Stimulated activated CD4-positive, alpha-beta T cell treated with anti-CD3 and anti-CD28 coated beads, TNF-alpha, amount 100 ng/mL, for 48 hours (primary cell): ENCODE measurements at regions not wholly inside any gene's neighbourhood (a gene's known extent, or its start where the extent isn't known, plus 50 kb on each side); places are given as distances from the start of the nearest gene placed in this dataset.

Experiments
- DNase-seq, 3 donors: peaks; one replicate each; pipeline ENCODE4 v3.0.0-alpha.2; 2020; ENCODE audit warnings: low read depth in 3 of 3

DNA sequence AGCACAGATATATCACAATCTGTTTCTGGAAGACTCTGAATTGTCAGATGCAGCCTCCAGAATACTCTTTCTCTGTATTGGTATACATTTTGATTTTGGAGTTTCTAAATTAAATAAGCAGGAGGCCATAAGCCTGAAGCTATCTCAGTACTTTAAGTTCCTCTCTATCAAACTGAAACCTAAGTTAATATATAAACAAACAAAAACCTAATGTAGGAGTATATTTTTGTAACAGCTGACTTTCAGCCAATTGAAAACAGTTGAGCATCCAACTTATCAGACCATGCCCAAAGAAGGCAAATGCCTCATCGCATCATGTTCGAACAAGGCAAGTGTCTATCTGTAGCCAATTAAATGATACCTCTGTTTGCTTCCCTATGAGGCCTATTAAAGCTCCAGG lies 1054.4 kb downstream of the AMY1C start:
- DNase-seq = no peak

DNA sequence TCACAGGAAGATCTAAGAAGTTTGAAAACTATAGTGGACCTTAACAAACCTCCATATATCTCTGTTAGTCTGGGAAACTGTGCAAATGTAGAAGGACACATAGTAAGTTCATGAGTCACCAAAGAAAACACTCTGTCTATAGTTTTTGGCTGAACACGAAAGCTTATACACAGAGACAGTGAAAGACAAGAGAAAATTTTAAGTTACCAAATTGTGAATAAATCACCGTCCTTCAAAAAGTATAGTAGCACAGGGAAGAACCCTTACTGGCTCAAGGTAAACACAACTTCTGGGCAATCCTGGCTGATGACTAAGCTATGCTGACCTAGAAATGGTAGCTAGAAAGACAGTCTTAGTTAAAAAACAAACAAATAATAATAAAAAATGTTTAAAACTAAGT lies 1057.9 kb downstream of the AMY1C start:
- no peak for DNase-seq

DNA sequence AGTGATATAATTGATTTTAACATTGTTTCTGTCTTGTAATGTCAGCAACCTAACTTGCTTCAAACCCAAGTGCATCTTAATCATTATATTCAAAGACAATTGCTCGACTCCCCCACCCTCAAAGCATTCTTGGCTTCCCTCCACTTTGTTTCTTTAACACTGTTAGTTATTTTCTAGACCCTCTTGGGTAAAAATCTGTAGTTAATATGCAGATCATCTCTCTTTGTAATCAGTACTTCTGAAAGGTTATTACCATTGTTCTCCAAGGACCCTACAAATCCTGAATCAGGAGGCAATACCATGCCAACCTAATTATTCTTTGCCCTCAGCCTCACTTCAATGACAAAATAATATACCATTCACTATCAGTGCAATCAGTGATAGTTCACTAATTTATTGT lies 1075.7 kb downstream of the AMY1C start:
- no peak for DNase-seq

DNA sequence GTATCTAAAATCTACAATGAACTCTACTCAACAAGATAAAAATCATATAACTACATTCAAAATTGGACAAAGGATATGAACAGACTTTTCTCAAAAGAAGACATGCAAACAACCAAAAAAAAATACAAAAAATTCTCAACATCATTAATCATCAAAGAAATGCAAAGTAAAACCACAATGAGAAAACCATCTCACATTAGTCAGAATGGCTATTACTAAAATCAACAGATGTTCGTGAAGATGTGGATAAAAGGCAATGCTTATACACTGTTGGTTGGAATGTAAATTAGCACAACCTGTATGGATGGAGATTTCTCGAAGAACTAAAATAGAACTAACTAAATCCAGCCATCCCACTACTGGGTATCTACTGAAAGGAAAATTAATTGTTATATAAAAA lies 1080.8 kb downstream of the AMY1C start:
- no peak for DNase-seq

DNA sequence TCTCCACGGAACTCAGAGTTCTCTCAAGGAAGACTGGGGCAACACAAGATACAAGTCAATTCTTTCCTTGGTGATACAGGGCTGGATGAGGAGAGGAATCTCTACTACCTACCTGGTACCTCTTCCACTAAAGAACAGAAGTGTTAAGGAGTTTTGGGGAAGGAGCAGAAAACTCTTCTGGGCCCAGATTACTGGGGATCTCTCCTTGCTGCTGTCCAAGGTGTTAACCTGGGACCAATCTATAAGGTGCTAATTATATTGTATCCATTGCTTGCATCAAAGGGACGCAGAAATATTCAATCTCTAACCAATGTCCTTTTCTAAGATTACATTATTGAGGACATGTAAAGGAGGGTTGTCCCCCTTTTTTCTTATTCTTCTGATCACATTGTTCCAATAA lies 1102.5 kb downstream of the AMY1C start:
- no peak for DNase-seq

DNA sequence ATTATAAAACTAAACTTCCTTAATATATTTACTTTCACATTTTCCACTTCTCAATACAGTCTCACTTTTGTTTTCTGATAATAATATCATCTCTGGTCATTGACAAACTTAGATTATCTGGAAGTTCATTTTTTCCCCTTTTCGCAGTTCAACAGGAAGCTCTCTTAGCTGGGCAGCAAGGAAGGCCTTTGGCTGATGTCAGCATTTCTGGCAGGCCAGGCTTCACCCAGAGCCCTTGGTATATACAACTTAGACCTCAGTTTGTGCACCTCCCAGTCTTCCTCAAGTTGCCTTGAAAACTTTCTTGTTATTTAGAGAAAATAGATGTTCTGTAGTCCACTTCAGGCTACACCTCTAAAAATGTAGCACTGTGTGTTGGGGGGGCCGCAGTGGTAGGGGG lies 1103.6 kb downstream of the AMY1C start:
- DNase-seq = no peak

DNA sequence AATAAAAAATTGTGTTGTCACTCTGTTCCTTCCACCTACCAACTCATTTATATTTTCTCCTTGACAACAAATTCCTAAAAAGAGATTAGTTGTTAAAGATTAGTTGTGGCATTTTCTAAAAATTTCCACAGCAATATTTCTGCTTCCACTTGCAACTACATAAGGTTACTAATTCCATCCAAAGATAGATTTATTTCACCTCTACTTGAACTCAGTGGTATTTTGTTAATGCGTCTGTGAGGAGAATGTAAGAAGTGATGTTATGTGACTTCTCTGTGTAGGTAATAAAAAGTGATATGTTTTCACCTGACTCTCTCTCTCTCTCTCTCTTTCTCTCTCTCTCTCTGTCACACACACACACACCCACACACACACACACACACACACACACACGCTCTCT lies 1104.8 kb downstream of the AMY1C start:
- no peak for DNase-seq

DNA sequence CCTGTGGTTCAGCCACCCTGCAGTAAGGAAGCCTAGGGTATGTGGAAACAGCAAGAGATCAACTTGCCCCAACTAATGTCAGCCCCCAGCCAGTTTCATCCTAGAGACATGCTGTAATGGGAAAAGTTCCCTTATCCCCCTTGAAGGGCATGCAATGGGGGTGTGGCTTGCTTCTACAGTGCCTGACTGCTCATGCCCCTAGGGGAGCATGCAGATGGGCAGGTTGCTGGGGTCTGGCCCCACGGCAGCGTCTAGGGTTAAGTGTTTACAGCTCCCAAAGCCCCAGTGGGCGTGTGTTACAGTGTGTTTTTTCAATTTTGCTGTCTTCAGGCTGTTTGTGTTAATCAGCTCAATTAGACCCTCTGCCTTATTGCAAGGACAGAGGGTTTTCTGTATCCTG lies 1105.9 kb downstream of the AMY1C start:
- DNase-seq = no peak

DNA sequence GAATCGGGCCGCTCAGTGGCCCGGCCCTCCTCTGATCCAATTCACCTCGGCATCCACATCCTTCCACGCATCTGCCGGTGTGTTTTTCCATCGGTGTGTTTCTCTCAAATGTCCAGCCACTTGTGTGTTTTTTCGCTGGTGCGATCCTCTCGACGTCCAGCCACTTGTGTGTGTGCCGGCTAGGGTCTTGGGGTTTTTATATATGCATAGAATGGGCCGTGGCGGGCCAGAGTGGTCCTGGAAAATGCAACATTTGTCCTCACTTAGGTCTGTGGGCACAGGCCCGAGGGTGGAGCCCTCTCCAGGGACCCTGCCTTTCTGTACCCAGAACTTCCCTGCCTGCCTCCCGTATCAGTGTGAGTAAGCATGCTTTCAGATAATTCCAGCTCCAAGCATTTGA lies 1106.4 kb downstream of the AMY1C start:
- DNase-seq = no peak

DNA sequence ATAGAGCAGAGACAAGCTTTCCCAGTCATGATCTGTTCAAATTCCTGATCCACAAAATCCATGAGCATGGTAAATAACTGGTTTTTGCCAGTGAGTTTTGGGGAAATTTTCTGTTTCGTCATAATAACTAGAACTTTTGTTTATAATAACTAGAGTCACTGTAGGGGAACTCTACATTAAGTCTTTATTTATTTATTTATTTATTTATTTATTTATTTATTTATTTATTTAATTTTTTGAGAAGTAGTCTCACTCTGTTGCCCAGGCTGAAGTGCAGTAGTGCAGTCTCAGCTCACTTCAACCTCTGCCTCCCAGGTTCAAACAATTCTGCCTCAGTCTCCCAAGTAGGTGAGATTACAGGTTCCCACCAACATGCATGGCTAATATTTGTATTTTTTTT lies 1106.8 kb downstream of the AMY1C start:
- no peak for DNase-seq

DNA sequence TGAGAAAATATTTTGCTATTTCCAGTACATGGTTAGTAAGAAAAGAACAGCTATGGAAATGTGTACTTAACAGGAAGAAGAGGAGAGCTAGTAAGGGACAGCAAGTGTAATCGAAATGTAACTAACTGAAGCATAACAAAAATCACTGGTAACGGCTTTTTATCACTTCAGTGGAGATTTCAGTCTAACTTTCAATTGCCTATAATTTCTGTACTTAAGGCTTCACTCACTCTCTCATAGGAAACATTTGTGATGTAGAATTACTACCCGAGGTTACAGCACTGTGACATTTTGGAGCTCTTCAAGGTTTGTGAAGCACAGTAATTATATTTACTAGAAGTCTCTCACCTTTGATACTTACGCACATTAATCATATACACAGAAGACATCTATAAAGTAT lies 1119.1 kb downstream of the AMY1C start:
- DNase-seq = no peak

DNA sequence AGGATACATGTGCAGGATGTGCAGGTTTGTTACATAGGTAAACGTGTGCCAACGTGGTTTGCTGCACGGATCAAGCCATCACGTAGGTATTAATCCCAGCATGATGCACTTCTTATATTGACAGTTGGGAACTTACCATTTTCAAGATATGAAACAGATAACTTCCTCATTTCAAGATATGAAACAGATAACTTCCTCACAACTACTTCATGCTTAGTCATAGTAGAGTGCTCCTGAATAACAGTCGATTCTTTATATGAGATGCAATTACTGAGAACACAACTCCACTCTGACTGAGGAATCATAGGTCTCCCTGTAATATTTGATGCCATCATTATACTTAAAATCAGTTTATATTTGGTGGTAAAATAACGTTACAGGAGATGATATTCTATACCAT lies 1124.3 kb downstream of the AMY1C start:
- DNase-seq = no peak

DNA sequence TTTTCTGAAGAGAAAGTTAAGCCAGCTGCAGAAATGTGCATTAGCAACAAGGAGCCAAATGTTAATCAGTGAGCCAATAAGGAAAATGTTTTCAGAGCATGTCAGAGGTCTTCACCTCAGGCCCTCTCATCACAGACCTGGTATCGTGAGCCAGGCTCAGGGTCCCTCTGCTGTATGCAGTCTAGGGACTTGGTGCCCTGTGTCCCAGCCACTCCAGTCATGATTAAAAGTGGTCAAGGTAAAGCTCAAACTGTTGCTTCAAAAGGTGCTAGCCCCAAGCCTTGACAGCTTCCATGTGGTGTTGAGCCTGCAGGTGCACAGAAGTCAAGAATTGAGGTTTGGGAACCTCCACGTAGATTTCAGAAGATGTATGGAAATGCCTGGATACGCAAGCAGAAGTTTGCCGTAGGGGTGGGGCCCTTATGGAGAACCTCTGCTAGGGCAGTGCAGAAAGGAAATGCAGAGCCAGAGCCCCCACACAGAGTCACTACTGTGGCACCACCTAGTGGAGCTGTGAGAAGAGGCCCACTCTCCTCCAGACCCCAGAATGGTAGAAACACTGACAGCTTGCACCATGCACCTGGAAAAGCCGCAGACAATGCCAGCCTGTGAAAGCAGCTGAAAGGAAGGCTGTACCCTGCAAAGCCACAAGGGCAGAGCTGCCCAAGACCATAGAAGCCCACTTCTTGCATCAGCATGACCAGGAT lies 1128.7 kb downstream of the AMY1C start:
- DNase-seq = no peak

DNA sequence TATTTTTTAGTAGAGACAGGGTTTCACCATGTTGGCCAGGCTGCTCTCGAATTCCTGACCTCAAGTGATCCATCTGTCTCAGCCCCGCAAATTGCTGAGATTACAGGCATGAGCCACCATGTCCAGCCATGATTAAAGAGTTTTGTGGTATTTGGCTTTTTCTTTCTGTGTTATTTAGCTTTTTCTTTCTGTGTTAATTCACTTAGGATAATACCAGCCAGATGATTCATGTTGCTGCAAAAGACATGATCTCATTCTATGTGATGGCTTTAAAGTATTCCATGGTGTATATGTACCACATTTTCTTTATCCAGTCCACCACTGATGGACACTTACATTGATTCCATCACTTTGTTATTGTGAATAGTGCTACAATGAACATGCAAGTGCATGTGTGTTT lies 1135.2 kb downstream of the AMY1C start:
- no peak for DNase-seq

DNA sequence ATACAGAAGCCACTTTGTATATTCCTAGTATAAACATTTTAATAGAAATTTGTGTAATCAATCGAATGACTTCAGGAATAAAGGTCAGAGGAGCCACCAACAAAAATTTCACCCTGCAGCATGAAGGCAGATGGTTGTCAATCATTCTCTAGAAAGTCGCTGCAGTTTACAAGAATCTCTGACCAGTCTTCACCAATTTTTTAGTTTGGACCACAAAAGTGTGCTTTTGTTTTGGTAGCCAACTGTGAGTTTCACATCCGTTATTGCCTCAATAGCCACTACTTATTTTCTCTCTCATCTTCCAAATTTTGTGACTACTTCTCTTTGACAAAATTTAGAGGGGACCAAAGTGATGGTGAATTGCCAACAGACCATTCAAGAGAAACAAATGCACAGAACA lies 1155.6 kb downstream of the AMY1C start:
- DNase-seq = no peak

DNA sequence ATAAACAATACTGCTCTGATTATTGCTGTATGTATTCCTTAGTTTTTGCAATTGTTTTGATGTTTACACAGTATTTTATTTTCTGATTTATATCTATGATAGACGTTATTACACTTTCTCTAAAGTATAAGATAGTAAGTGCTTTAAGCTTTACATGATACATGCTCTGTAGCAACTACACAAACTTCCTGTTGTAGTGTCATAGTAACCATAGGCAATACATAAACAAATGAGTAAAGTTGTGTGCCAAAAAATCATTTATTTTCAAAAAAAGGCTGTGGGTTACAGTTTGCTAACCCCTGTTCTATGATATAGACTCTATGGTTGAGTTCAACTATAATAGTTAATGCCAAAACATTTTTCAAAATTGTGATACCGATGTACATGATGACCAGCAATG lies 1156.4 kb downstream of the AMY1C start:
- DNase-seq = no peak

DNA sequence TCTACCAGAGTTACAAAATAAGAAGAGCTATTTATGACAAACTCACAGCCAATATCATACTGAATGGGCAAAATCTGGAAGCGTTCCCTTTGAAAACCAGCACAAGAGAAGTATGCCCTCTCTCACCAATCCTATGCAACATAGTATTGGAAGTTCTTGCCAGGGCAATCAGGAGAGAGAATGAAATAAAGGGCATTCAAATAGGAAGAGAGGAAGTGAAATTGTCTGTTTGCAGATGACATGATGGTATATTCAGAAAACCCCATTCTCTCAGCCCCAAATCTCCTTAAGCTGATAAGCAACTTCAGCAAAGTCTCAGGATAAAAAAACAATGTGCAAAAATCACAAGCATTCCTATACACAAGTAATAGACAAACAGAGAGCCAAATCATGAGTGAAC lies 1169.5 kb downstream of the AMY1C start:
- DNase-seq = no peak

DNA sequence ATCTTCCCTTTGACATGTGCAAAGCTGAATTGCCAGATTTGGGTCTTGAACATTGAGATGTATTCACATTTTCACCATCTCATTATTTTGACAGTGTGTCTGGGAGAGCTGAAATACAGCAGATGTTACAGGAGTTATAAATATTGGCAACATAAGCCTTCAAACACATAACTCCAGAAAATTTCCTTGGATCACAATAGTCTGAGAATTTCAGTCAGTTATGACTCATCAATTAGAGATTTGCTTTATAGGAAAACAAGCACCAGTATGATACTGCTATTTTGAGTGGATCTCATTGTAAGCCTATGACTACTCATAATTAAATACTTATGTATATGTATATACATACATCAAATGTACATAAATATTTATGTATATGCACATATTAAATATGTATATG lies 1171.8 kb downstream of the AMY1C start:
- DNase-seq = no peak

DNA sequence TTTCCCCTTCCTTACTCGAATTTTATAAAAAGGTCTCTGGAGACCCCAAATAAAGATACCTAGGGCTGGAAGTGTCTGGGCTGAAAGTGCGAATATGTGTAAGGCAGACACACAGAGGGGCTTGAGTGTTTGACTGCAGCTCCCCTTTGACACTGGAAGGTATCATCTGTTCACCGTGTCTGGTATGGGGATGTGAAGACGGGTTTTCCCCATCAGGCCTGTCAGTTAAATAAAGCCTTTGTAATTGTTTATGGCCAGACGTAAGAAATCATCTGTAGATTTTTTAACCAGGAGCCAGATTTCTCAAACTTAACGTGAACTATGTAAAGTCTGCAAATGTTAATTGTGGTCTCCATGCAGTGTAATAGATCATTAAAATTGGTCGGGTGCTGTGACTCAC lies 1173.4 kb downstream of the AMY1C start:
- DNase-seq = no peak

DNA sequence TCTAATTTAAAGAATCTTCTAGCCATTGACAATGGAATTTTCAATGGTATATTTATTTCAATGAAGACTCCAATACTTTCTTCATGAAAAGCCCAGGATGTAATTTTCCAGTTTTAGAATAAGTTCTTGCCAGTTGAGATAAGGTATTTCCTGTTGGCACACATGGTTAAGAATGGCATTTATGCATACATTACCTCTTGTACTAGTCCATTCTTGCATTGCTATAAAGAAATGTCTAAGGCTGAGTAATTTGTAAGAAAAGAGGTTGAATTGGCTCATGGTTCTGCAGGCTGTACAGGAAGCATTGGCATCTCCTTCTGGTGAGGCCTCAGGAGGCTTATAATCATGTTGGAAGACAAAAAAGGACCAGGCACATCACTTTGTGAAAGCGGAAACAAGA lies 1179.6 kb downstream of the AMY1C start:
- DNase-seq = no peak

DNA sequence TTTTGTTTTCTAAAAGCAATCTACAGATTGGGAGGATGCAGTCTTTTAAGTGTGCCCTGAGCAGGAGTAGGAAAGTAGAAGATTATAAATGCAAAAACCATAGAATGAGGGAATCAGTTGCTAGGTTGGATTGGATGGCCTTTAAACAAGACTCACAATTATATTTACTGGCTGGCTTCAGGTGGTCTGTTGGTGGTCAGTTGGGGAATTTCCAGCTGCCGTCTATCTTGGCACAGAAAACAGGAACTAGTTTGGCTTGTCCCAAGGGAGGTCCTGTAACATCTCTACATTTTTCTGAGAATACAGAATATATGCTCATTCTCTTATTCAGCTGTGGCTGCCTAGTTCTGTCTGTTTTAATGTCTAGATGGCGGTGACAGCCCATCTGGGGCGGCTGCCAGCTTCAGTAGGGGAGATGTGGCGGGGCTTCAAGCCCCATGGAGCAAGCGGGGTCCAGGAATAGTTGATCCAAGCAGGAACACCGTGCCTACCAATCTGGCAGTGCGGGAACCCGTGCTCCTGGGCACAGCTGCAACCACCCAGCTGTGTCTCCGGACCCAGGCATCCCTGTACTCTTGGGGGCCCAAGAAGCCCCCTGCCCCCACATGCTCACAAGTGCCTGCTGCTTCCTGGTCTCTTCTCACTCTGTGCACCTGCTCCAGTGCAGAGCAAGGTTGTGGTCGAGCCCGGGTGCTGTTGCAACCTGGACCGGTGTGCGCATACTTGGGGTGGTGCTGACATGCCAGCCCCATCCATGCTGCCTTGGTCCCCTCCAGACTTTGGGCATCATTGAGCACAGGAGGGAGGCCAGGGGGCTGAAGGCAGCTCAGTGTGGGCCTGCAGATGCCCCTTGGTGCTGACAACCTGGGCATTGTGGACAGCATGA lies 1182.6 kb downstream of the AMY1C start:
- DNase-seq = no peak

DNA sequence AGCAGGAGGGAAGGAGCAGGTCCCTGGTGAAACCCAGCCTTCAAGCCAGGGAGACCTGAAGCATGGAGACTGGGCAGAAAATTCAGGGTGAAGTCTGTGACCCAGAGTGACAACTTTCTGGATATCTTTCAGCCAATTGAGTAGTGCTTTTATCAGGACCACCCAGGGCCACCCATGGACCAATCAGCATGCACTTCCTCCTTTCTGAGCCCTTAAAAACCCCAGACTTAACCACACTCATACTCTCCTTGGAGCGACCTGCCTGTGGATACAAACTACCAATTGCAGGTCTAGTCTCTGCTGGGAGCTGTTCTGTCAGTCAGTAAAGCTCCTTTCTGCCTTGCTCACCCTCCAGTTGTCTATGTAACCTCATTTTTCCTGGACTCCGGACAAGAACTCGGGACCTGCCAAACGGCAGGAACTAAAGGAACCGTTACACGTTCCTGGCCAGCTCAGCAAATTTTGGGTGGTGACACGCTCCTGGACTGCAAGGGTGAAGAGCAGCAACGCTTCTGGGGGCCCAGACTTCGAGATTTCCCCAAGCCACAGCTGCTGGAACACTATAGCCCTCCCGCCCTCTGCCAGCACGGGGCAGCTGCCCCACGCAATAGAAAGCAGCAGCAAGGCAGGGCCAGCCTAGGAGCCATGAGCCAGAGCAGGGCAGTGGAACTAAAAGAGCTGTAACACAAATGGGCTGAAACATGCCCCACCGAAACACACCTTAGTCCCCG lies 1183.4 kb downstream of the AMY1C start:
- no peak for DNase-seq

DNA sequence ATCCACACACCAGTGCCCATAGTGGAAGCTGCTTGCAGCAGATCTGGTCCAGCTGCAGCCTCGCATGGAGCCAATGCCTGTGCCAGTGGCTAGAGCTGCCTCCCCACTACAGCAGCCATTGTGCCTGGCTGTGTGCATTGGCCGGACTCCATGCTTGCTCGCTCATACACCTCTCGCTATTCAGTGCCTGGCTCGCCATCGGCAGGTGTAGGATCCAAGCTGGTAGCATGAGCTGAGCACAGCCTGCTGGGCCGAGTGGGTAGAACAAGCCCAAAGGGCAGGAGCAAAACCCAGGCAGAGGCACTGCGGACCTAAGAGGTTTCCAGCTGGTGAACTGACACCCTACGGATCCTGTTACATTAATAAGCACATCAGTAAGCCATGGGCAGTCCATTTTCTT lies 1184.1 kb downstream of the AMY1C start:
- DNase-seq = no peak
